OCI-LY3 (cell line): ENCODE measurements at regions not wholly inside any gene's neighbourhood (a gene's known extent, or its start where the extent isn't known, plus 50 kb on each side); places are given as distances from the start of the nearest gene placed in this dataset.

Source experiments
- CTCF ChIP-seq: fragments of 200-600, 300-600 bp; sonication (generic); IDR thresholded peaks from 2 replicates; pipeline ENCODE4 v1.5.1; 2014; ENCODE audit warnings: antibody characterized with exemption, low read length, low read depth
- EZH2phosphoT487 ChIP-seq: fragments of 200-600 bp; shearing (Covaris generic); IDR thresholded peaks from 2 replicates; pipeline ENCODE4 v1.6.1; 2018; ENCODE audit warnings: antibody characterized with exemption, mixed run types, low read depth

GRCh38 chr1:17890056-17890814 lies 135.1 kb downstream of the ACTL8 start:
- no peak for TF ChIP-seq CTCF
- no peak for TF ChIP-seq EZH2phosphoT487
